SK-N-SH treated with all-trans-retinoic acid at 6 μM for 48 hours (cell line): ENCODE measurements at regions not wholly inside any gene's neighbourhood (a gene's known extent, or its start where the extent isn't known, plus 50 kb on each side); places are given as distances from the start of the nearest gene placed in this dataset.

Experiments
- ARNTL ChIP-seq: fragments of 450-650 bp; formaldehyde crosslinking; IDR thresholded peaks from 2 replicates; pipeline ENCODE4 v1.5.0; 2020; ENCODE audit warnings: low read depth, mild to moderate bottlenecking, moderate library complexity, borderline replicate concordance
- OSR1 ChIP-seq: fragments of 250-450 bp; sonication (Bioruptor Pico); IDR thresholded peaks from 2 replicates; pipeline ENCODE4 v1.8.0; 2022; ENCODE audit warnings: moderate library complexity, mild to moderate bottlenecking, inconsistent platforms
- PATZ1 ChIP-seq: fragments of 250-450 bp; sonication (Bioruptor Pico); IDR thresholded peaks from 2 replicates; pipeline ENCODE4 v1.8.0; 2020; ENCODE audit warnings: mild to moderate bottlenecking, moderate library complexity, borderline replicate concordance
- TOX ChIP-seq: fragments of 250-450 bp; sonication (Bioruptor Pico); IDR thresholded peaks from 2 replicates; pipeline ENCODE4 v1.8.0; 2021; ENCODE audit warnings: mild to moderate bottlenecking, moderate library complexity, borderline replicate concordance

GRCh38 chr1:79760531-79760930, 754.0 kb upstream of the ADGRL4 start:
- TF ChIP-seq TOX (CRISPR knock-in tag) (no peak), PATZ1 (no peak), ARNTL (CRISPR knock-in tag) (no peak), OSR1 (no peak)
